Central memory CD8-positive, alpha-beta T cell (primary cell): ENCODE measurements at regions not wholly inside any gene's neighbourhood (a gene's known extent, or its start where the extent isn't known, plus 50 kb on each side); places are given as distances from the start of the nearest gene placed in this dataset.

Experiments
- ATAC-seq: fragments of 150-1000 bp; cut with Tn5 transposase; replicated peaks from 2 replicates; pipeline ENCODE4 v1.10.0; 2022; ENCODE audit warnings: mild to moderate bottlenecking, moderate FRiP score, moderate number of reproducible peaks; ENCODE audit not compliant: poor library complexity, severe bottlenecking; ENCODE audit errors: extremely low read depth
- DNase-seq, 2 donors: peaks; one replicate each; pipeline ENCODE4 v3.0.0; 2021; ENCODE audit warnings: low spot score in 2 of 2
- H3K27ac Mint-ChIP-seq: one replicate; pipeline ENCODE4 v1.8.0; 2022; ENCODE audit warnings: low read depth, mild to moderate bottlenecking, moderate library complexity, mixed read lengths
- H3K27me3 Mint-ChIP-seq: one replicate; pipeline ENCODE4 v1.8.0; 2022; ENCODE audit warnings: mixed read lengths
- H3K36me3 Mint-ChIP-seq: one replicate; pipeline ENCODE4 v1.8.0; 2022; ENCODE audit warnings: mild to moderate bottlenecking, moderate library complexity, mixed read lengths; ENCODE audit not compliant: insufficient read depth
- H3K4me1 Mint-ChIP-seq: one replicate; pipeline ENCODE4 v1.8.0; 2022; ENCODE audit warnings: mixed read lengths
- H3K4me3 Mint-ChIP-seq: one replicate; pipeline ENCODE4 v1.8.0; 2022; ENCODE audit warnings: mild to moderate bottlenecking, moderate library complexity, mixed read lengths
- H3K9me3 Mint-ChIP-seq: one replicate; pipeline ENCODE4 v1.8.0; 2022; ENCODE audit warnings: mixed read lengths

DNA sequence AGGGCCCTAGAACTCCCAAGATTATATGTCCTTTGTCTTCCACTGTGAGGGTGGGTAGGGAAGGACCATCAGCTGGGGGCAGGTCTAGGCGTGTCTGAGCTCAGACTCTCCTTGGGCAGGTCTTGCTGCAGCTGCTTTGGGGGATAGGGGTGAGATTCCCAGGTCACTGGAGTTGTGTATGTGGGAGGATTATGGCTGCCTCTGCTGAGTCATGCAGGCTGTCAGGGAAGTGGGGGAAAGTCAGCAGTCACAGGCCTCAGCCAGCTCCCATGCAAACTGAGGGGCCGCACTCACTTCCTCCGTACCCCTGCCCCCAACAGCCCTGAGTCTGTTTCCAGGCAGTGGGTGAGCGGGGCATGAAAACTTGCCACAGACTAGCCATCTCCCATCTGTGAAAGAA is 600.8 kb downstream of the DIAPH3 start:
- Mint-ChIP-seq H3K4me3 (no peak overlapping the region), H3K27ac (no peak overlapping the region), H3K4me1 (no peaks in the 10 kb centered on the region), H3K9me3 (peaks cover 11% of the 10 kb centered on the region), H3K27me3 (peaks cover under 1% of the 10 kb centered on the region), H3K36me3 (no peaks in the 10 kb centered on the region)
- no peak for ATAC-seq
- DNase-seq: no peak

DNA sequence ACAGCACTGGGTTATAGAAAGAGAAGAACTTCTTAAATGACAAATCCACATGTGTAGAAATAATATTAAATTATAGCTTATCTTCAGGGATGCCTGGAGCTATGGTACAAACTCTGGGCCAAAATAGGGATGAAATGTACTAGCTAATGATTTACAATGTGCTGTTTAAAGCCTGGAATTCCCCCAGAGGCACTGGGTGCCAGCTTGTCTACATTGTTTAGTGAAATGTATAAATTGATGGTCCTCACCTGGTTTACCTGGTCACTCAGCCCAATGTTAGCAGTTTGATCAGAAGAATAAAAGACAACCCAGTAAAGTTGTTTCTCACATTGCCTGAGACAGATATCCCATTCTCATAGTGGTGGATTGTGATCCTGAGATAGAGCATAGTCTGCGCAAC is 597.2 kb downstream of the DIAPH3 start:
- no peak overlapping the region for H3K4me3 Mint-ChIP-seq
- no peak for ATAC-seq
- peaks cover 19% of the 10 kb centered on the region for H3K27me3 Mint-ChIP-seq
- H3K4me1 Mint-ChIP-seq: no peaks in the 10 kb centered on the region
- no peak overlapping the region for H3K27ac Mint-ChIP-seq
- peaks cover 11% of the 10 kb centered on the region for H3K9me3 Mint-ChIP-seq
- DNase-seq: no peak
- no peaks in the 10 kb centered on the region for H3K36me3 Mint-ChIP-seq

DNA sequence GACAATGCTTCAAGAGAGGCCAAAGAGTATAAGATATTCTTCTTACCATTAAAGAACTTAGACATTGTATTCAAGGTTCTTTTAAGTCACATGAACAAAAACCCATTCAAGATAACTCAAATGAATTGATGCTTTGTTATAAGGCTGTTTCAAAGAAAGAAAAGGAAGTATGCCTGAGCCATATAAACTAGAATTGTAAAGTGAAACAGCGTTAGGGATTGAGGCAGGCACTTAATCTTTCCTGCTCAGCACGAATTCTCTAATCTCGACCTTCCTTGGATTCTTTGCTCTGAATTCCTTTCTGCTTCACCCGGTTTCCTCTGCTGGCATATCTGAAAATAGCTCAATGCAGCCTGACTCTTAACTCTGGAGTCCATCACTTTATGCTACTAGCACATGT is 595.4 kb downstream of the DIAPH3 start:
- Mint-ChIP-seq H3K9me3 (peaks cover 6% of the 10 kb centered on the region), H3K4me1 (no peaks in the 10 kb centered on the region), H3K27ac (no peak overlapping the region), H3K4me3 (no peak overlapping the region), H3K27me3 (peaks cover 35% of the 10 kb centered on the region), H3K36me3 (no peaks in the 10 kb centered on the region)
- DNase-seq (no peak), ATAC-seq (no peak)

DNA sequence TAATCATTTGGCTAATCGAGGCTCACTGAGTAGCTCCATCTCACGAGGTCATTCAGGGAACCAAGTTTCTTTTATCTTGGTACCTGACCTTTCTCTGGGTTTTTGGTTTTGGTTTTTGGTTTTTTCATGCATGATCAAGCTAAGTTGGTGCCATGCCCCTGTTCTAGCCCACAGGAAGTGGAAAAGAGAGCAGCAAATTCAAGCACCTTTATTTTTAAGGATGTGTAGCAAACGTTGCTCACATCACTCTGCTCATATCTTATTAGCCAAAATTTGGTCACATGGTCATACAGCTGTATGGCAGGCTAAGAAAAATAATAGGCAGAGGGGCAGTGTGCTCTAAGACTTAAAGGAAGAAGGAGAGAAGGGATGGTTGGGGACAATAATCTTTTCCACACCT is 593.5 kb downstream of the DIAPH3 start:
- no peaks in the 10 kb centered on the region for H3K36me3 Mint-ChIP-seq

DNA sequence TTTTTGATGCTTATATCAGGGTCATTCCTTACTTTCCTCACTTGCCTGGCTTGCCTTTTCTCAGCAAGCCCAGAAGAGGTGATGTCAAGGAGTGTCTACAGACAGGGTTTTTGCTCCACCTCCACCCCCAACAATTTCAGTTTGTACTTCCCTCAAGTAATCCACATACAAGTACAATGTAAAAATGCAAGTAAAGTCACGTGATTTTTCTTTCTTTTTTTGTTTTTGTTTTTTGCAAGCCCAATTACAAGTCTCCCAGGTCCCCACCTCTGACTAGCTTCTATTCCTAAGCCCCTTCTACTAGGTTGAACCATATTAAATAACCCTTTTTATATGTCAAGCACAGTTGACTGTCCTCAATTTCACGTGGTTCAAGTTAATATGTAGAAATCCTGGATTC is 579.6 kb downstream of the DIAPH3 start:
- no peak for ATAC-seq
- Mint-ChIP-seq H3K27ac (no peak overlapping the region), H3K36me3 (no peaks in the 10 kb centered on the region), H3K4me3 (no peak overlapping the region), H3K9me3 (peaks cover 9% of the 10 kb centered on the region), H3K4me1 (no peaks in the 10 kb centered on the region), H3K27me3 (peaks cover 21% of the 10 kb centered on the region)
- DNase-seq: no peak

More for the DNA sequence above, 593.5 kb downstream of the DIAPH3 start:
- peaks cover 14% of the 10 kb centered on the region for H3K9me3 Mint-ChIP-seq
- no peak overlapping the region for H3K4me3 Mint-ChIP-seq
- H3K27ac Mint-ChIP-seq: no peak overlapping the region
- no peak for ATAC-seq
- no peak for DNase-seq
- H3K4me1 Mint-ChIP-seq: no peaks in the 10 kb centered on the region
- H3K27me3 Mint-ChIP-seq: peaks cover 52% of the 10 kb centered on the region

DNA sequence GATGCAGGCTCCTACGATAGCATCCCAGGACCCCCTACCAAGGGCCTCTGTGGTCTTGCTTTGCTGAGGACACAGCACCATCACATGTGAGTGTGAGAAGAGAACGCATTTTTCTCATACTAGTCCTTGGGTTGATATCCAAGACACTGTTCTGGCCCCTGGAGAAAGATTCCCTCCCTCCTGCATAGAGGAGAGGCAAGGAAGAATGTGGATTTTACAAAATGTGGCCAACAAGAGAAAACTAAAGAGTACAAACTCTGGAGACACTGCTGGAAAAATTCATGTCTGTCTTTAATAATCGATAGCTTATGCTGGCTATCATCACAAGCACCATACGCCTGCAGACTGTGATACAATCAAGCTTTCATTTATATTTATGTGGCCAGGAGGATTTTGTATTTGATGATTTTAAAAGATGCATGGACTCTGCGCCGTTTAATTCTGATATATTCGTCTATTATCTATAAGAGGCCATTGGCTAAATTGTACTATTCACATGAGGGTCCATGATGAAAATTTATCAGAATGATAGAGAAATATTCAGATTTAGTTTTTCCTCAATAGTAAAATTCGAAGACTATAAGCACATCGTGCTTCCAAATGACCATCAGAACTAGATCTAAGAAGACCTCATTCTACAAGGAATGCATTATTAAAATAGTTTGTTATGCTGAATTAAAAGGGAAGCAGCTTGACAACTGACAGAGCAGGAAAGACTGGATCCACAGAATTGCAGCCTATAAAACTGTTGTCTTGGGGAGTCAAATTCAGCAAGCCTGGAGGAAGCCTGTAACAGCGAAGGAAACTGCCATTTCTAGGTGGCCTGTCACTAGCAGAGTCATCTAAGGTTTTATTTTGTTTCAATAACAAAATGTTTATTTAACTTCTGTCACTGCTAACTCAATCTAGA is 578.7 kb downstream of the DIAPH3 start:
- Mint-ChIP-seq H3K9me3 (peaks cover 9% of the 10 kb centered on the region), H3K4me1 (no peaks in the 10 kb centered on the region), H3K4me3 (no peak overlapping the region), H3K27ac (no peak overlapping the region), H3K27me3 (peaks cover 22% of the 10 kb centered on the region), H3K36me3 (no peaks in the 10 kb centered on the region)
- DNase-seq (no peak), ATAC-seq (no peak)

DNA sequence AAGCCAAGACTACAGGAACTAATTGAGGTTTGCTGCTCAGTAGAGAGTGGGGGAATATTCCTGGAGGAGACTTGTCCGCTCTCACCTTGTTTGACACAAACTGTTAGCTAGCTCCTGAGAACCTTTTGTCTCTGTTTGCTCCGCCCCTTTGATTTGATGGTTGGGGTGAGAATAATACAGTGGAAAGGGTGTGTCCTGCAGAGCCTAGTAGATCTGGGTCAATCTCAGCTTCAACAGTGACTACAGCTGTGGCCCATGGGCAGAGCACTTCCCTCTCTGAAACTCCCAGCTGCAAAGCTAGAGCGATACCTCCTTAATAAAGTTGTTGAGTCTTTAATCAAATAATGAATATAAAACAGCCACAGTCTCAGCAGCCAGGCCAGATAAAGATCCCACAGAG is 576.7 kb downstream of the DIAPH3 start:
- no peak for ATAC-seq

DNA sequence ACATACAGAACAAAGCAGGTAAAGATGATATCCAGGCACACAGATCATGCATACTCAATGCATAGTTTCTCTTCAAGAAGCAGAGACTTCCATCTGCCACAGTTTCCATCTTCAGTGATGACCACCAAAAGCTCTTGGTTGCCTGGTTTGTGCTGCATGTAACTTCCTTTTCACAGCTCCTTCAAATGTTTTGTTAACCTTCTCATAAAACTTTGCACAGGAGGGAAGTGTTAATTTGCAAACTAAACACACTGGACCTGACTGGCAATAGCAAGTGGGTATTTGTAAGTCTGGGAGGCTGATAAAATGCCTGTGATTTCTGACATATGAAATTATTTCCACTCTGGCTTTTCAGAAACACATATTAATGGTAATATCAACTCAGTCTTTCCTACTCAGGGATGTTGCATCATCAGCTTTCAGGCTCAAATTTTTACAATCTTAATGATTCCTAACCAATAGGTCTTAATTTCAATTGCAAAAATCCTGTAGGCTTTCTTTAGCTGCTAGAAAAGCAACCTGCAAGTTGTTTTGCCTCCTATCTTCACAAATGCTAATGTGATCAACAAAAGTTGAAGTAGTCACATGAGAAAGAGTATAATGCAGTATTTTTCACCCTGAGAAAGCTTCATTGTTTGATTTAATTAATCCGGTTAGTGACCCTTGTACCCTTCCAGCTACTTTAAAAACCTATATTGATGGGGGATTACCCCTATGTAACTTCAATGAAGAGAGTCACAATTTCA is 575.6 kb downstream of the DIAPH3 start:
- H3K36me3 Mint-ChIP-seq: no peaks in the 10 kb centered on the region
- H3K27ac Mint-ChIP-seq: no peak overlapping the region
- DNase-seq (no peak), ATAC-seq (no peak)
- peaks cover 37% of the 10 kb centered on the region for H3K27me3 Mint-ChIP-seq
- H3K9me3 Mint-ChIP-seq: peaks cover 5% of the 10 kb centered on the region
- no peaks in the 10 kb centered on the region for H3K4me1 Mint-ChIP-seq
- no peak overlapping the region for H3K4me3 Mint-ChIP-seq

More for the DNA sequence above, 576.7 kb downstream of the DIAPH3 start:
- H3K9me3 Mint-ChIP-seq: peaks cover 13% of the 10 kb centered on the region
- no peak overlapping the region for H3K4me3 Mint-ChIP-seq
- no peaks in the 10 kb centered on the region for H3K36me3 Mint-ChIP-seq
- DNase-seq: no peak
- no peak overlapping the region for H3K27ac Mint-ChIP-seq
- no peaks in the 10 kb centered on the region for H3K4me1 Mint-ChIP-seq
- H3K27me3 Mint-ChIP-seq: peaks cover 40% of the 10 kb centered on the region

DNA sequence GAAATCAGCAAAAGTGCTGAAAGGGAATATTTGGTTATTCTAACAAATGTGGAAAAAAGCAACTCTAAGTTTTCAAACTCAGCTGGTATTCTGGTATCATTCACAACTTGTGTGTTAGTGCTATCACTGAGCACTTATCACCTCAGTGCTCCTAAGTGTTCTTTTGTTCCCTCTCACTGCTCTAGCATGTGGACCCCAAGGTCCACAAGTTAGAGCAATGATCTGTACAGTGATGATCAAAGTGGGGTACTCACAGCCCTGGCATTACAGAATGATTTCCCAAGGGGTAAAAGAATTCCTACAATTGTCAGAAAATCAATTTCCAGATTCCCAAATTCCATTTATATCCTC is 575.0 kb downstream of the DIAPH3 start:
- Mint-ChIP-seq H3K4me3 (no peak overlapping the region), H3K27ac (no peak overlapping the region), H3K4me1 (no peaks in the 10 kb centered on the region), H3K36me3 (no peaks in the 10 kb centered on the region), H3K27me3 (peaks cover 41% of the 10 kb centered on the region), H3K9me3 (peaks cover 5% of the 10 kb centered on the region)
- DNase-seq (no peak), ATAC-seq (no peak)

DNA sequence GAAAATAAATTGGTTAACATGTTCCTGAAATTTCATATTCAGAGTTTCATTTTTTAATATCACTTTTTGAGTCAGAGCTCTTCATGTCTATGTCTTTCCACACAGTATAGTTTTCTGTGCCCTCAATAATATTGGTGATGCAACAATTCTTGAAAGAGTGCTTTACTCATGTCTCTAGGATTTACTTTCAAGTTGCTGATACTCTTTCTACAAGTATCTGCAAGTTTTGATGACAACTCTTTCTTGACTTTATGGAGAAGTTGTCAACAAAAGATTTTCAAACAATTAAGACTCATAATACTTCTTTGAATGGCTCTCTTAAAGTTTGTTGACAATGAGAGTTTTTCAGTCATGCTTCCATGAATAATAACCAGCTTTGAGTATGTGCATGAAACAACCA is 561.7 kb downstream of the DIAPH3 start:
- ATAC-seq: no peak
- no peak overlapping the region for H3K4me3 Mint-ChIP-seq
- H3K27ac Mint-ChIP-seq: no peak overlapping the region
- no peak for DNase-seq
- H3K36me3 Mint-ChIP-seq: peaks cover 3% of the 10 kb centered on the region
- no peaks in the 10 kb centered on the region for H3K4me1 Mint-ChIP-seq
- peaks cover 18% of the 10 kb centered on the region for H3K9me3 Mint-ChIP-seq
- H3K27me3 Mint-ChIP-seq: peaks cover 10% of the 10 kb centered on the region

DNA sequence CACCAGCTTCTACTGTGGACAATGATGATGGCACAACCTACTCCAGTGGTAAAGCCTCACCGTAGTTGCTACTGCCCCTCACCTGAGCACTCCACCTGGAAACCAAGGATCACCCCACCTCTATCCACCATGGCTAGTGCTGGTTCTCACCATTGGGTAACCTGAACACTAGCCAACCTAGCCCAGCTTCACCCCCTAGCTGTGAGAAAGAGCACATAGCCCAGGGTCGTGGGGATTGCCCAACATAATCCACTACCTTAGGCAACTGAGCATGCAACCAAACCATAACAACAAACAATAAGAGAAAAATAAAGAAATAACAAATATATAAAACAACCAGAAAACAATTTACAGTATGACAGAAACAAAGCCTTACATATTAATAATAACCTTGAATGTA is 560.1 kb downstream of the DIAPH3 start:
- Mint-ChIP-seq H3K4me1 (no peaks in the 10 kb centered on the region), H3K9me3 (peaks cover 18% of the 10 kb centered on the region), H3K4me3 (no peak overlapping the region), H3K36me3 (peaks cover 3% of the 10 kb centered on the region), H3K27ac (no peak overlapping the region), H3K27me3 (peaks cover 10% of the 10 kb centered on the region)
- ATAC-seq (no peak), DNase-seq (no peak)

DNA sequence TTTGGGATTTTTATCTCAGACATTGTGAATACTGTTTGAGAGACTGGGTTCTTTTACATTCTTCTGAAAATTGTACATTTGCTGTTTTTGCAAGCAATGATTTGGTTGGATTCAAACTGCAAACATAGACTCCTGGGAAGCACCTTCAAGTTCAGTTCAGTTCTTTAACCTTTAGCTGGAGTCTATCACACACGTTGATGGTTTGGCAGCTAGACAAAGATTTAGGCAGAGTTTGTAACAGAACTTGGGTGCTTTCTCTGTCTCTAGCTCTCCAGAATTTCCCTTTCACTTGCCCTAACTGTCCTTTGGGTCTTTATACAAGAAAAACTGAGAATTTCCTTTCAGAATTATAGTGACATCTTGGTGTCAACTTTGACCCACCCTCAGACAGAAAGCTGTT is 556.6 kb downstream of the DIAPH3 start:
- no peak overlapping the region for H3K27ac Mint-ChIP-seq
- H3K36me3 Mint-ChIP-seq: no peaks in the 10 kb centered on the region
- ATAC-seq (no peak), DNase-seq (no peak)
- H3K27me3 Mint-ChIP-seq: peaks cover 9% of the 10 kb centered on the region
- H3K4me3 Mint-ChIP-seq: no peak overlapping the region
- H3K9me3 Mint-ChIP-seq: peaks cover 4% of the 10 kb centered on the region
- no peaks in the 10 kb centered on the region for H3K4me1 Mint-ChIP-seq

DNA sequence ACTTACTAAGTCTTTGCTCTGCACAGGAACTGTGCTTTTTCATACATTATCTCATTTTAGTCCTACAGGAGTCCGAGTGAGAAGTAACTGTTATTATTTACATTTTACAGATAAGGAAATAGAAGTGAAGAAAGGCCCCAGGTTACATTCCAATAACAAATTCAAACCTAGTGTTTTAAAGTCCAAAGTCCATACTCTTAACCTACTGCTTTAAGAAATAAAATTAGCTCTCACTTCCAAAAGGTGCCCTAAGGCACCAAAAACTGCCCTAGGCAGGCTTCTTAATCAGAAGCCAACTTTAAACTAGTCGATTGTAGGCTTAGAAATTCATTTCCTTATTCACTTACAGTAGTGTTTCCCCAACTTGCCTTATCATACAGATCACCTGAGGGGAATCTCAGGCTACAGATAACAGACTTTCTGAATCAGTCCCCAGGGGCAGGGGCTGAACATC is 555.9 kb downstream of the DIAPH3 start:
- Mint-ChIP-seq H3K27ac (no peak overlapping the region), H3K36me3 (no peaks in the 10 kb centered on the region), H3K9me3 (peaks cover 4% of the 10 kb centered on the region), H3K4me1 (no peaks in the 10 kb centered on the region), H3K27me3 (peaks cover 3% of the 10 kb centered on the region), H3K4me3 (no peak overlapping the region)
- DNase-seq: no peak
- ATAC-seq: no peak
